DND-41 (cell line): ENCODE measurements at regions not wholly inside any gene's neighbourhood (a gene's known extent, or its start where the extent isn't known, plus 50 kb on each side); places are given as distances from the start of the nearest gene placed in this dataset.

Experiments
- ATAC-seq: fragments of 200-7000 bp; cut with Tn5 transposase; 3 replicates; pipeline ENCODE4 v1.9.1; 2021; ENCODE audit warnings: low read depth; ENCODE audit not compliant: insufficient read depth
- DNase-seq: peaks from one replicate; pipeline ENCODE4 v3.0.0-alpha.2; 2020
- H2AFZ ChIP-seq: 2 replicates; pipeline ENCODE4 v1.6.0; 2012; ENCODE audit warnings: low read depth, low read length
- H3K27ac ChIP-seq: 2 replicates; pipeline ENCODE4 v1.5.1; 2012; ENCODE audit warnings: low read length, inconsistent platforms
- H3K27me3 ChIP-seq: fragments of 200-600 bp; sonication (generic); 2 replicates; pipeline ENCODE4 v1.6.0; 2012; ENCODE audit warnings: low read length, mild to moderate bottlenecking, inconsistent platforms; ENCODE audit not compliant: insufficient read depth, poor library complexity
- H3K36me3 ChIP-seq: 2 replicates; pipeline ENCODE4 v1.5.1; 2012; ENCODE audit warnings: low read length, inconsistent platforms; ENCODE audit not compliant: insufficient read depth
- H3K4me1 ChIP-seq: 2 replicates; pipeline ENCODE4 v1.5.1; 2012; ENCODE audit warnings: mild to moderate bottlenecking, low read length; ENCODE audit not compliant: insufficient read depth
- H3K4me2 ChIP-seq: 2 replicates; pipeline ENCODE4 v1.6.0; 2012; ENCODE audit warnings: mild to moderate bottlenecking, moderate library complexity, low read length, inconsistent platforms; ENCODE audit not compliant: insufficient read depth
- H3K4me3 ChIP-seq, 2 experiments: fragments of 200-600 bp in 1 of 2; shearing (Covaris generic) in 1 of 2; 2 replicates each; pipeline ENCODE4 v1.5.1; 2012 to 2016; ENCODE audit warnings: inconsistent platforms in 2 of 2, low read length in 2 of 2, mild to moderate bottlenecking in 2 of 2, low read depth in 1 of 2, moderate library complexity in 1 of 2
- H3K79me2 ChIP-seq: 2 replicates; pipeline ENCODE4 v1.6.0; 2012; ENCODE audit warnings: low read length, inconsistent platforms; ENCODE audit not compliant: insufficient read depth
- H3K9ac ChIP-seq: 2 replicates; pipeline ENCODE4 v1.6.0; 2012; ENCODE audit warnings: low read depth, mild to moderate bottlenecking, inconsistent platforms, low read length, moderate library complexity
- H3K9me3 ChIP-seq: 2 replicates; pipeline ENCODE4 v1.5.1; 2012; ENCODE audit warnings: low read length, moderate library complexity, mild to moderate bottlenecking, inconsistent platforms; ENCODE audit not compliant: insufficient read depth, severe bottlenecking
- H4K20me1 ChIP-seq: 2 replicates; pipeline ENCODE4 v1.6.0; 2012; ENCODE audit warnings: low read length; ENCODE audit not compliant: insufficient read depth
- EZH2 ChIP-seq: IDR thresholded peaks from 3 replicates; pipeline ENCODE4 v1.6.1; 2012; ENCODE audit warnings: borderline replicate concordance, low read depth, mild to moderate bottlenecking, moderate library complexity, low read length, inconsistent platforms; ENCODE audit not compliant: severe bottlenecking
- TF ChIP-seq, protein P1 (sequence below): IDR thresholded peaks from 2 replicates; pipeline ENCODE4 v1.5.1; 2012; ENCODE audit warnings: borderline replicate concordance, low read length, moderate library complexity, mild to moderate bottlenecking; ENCODE audit not compliant: poor library complexity, severe bottlenecking; ENCODE audit errors: extremely low read depth

DNA sequence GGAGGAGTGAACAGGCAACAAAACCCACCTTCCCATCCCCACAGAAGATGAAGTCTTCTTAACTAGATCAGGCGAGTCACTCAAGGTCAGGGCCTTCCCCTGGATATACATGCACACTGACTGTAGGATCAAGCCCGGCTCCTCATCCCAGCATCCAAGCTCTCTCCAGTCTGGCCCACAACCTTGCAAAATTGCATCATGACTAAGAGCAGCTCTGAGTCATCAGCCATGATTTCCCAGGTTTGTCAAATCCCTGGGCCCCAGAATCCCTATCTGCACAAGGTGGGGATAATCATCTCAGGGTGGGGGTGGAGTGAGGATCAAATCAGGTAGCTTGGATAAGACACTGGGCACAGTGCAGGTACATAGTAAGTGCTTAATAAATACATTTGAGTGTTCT, 199.3 kb upstream of the GRIK3 start:
- H3K4me2 ChIP-seq: no peak overlapping the region
- peaks cover 5% of the 10 kb centered on the region for H3K9me3 ChIP-seq
- peaks cover 3% of the 10 kb centered on the region for H3K27me3 ChIP-seq
- TF ChIP-seq EZH2: no peak
- TF ChIP-seq, protein P1, sequence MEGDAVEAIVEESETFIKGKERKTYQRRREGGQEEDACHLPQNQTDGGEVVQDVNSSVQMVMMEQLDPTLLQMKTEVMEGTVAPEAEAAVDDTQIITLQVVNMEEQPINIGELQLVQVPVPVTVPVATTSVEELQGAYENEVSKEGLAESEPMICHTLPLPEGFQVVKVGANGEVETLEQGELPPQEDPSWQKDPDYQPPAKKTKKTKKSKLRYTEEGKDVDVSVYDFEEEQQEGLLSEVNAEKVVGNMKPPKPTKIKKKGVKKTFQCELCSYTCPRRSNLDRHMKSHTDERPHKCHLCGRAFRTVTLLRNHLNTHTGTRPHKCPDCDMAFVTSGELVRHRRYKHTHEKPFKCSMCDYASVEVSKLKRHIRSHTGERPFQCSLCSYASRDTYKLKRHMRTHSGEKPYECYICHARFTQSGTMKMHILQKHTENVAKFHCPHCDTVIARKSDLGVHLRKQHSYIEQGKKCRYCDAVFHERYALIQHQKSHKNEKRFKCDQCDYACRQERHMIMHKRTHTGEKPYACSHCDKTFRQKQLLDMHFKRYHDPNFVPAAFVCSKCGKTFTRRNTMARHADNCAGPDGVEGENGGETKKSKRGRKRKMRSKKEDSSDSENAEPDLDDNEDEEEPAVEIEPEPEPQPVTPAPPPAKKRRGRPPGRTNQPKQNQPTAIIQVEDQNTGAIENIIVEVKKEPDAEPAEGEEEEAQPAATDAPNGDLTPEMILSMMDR: no peak
- no peak for ATAC-seq
- H3K4me3 ChIP-seq: no peak overlapping the region
- H3K79me2 ChIP-seq: no peaks in the 10 kb centered on the region
- H4K20me1 ChIP-seq: no peaks in the 10 kb centered on the region
- no peak for DNase-seq
- no peaks in the 10 kb centered on the region for H3K4me1 ChIP-seq
- no peak overlapping the region for H3K27ac ChIP-seq
- no peaks in the 10 kb centered on the region for H3K36me3 ChIP-seq
- no peak overlapping the region for H2AFZ ChIP-seq
- H3K9ac ChIP-seq: no peak overlapping the region

DNA sequence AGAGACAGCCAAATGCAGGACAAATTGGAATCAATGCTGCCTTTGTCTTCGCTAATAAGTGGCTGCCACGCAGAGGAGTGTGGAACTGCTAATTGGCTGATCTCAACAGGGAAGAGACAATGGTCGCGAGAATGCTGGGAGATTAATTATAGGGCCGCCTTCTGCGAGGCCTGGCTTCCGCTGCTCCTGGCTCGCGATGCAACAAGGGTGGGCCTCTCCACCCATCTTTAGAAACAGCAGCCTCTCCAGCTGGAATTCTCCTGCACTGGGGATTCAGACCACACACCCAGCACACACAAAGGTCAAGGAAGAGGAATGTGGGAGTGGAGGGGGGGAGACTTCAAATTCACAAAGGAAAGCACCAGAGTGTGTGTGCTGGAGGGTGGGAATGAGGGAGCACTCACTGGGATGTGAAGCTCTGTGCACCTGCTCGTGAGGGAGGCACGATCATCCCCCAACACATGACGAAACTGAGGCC, 200.7 kb upstream of the GRIK3 start:
- Histone ChIP-seq H3K4me2 (no peak overlapping the region), H3K4me1 (no peaks in the 10 kb centered on the region), H3K4me3 (no peak overlapping the region), H3K79me2 (no peaks in the 10 kb centered on the region), H2AFZ (no peak overlapping the region), H3K36me3 (no peaks in the 10 kb centered on the region), H3K27me3 (peaks cover 9% of the 10 kb centered on the region), H4K20me1 (no peaks in the 10 kb centered on the region), H3K9ac (no peak overlapping the region), H3K9me3 (peaks cover 5% of the 10 kb centered on the region), H3K27ac (no peak overlapping the region)
- TF ChIP-seq, protein P1: no peak
- no peak for TF ChIP-seq EZH2
- DNase-seq: no peak
- ATAC-seq: no peak

DNA sequence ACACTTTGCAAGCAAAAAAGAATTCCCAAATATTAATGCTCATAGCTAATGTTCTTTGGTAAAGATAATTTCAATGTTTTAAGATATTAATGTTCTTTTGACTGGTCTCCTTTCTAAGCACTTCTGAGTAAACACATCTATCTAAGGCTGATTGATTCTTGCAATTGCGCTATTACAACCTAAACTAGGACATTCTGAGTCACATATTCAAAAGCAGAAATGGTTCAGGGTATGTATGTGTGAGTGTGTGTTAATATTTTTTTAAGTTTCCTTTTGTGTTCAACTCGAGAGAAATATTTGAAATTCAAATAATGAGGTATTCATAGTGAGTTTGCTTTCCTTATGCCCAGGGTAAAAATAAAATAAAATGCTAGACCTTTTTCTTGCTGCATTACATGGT, 203.6 kb upstream of the GRIK3 start:
- Histone ChIP-seq H3K4me3 (no peak overlapping the region), H3K9me3 (no peaks in the 10 kb centered on the region), H3K27me3 (peaks cover 9% of the 10 kb centered on the region), H3K4me1 (no peaks in the 10 kb centered on the region), H3K9ac (no peak overlapping the region), H3K36me3 (no peaks in the 10 kb centered on the region), H2AFZ (no peak overlapping the region), H3K27ac (no peak overlapping the region), H3K4me2 (no peak overlapping the region), H4K20me1 (0 out of 2 replicates have a peak, but pooled peaks cover 6% of the 10 kb centered on the region), H3K79me2 (no peaks in the 10 kb centered on the region)
- ATAC-seq (no peak), DNase-seq (no peak)
- TF ChIP-seq EZH2: no peak
- TF ChIP-seq, protein P1: no peak
